Liver (tissue), 8 donors: ENCODE measurements at regions not wholly inside any gene's neighbourhood (a gene's known extent, or its start where the extent isn't known, plus 50 kb on each side); places are given as distances from the start of the nearest gene placed in this dataset.

Experiments
- DNase-seq: peaks from one replicate; pipeline ENCODE4 v3.0.0-alpha.2; 2017; ENCODE audit warnings: low spot score
- H3K27ac ChIP-seq, 2 donors: one replicate each; pipeline ENCODE4 v1.7.0; 2013; ENCODE audit warnings: inconsistent platforms in 2 of 2, low read length in 2 of 2, control low read depth in 1 of 2, low read depth in 1 of 2, mild to moderate bottlenecking in 1 of 2
- H3K27me3 ChIP-seq, 4 donors: one replicate each; pipeline versions ENCODE4 v1.6.1 to v1.7.0; 2013; ENCODE audit warnings: low read length in 3 of 4, inconsistent platforms in 1 of 4, mild to moderate bottlenecking in 1 of 4, moderate library complexity in 1 of 4; ENCODE audit not compliant: control insufficient read depth in 4 of 4, insufficient read depth in 4 of 4
- H3K36me3 ChIP-seq, 4 donors: one replicate each; pipeline versions ENCODE4 v1.6.1 to v1.7.0; 2013; ENCODE audit warnings: low read length in 3 of 4, mild to moderate bottlenecking in 3 of 4, low read depth in 1 of 4, moderate library complexity in 1 of 4; ENCODE audit not compliant: control insufficient read depth in 4 of 4, insufficient read depth in 3 of 4
- H3K4me1 ChIP-seq, 4 donors: one replicate each; pipeline versions ENCODE4 v1.6.1 to v1.7.0; 2013; ENCODE audit warnings: low read length in 3 of 4, mild to moderate bottlenecking in 3 of 4, moderate library complexity in 1 of 4; ENCODE audit not compliant: control insufficient read depth in 4 of 4, insufficient read depth in 4 of 4
- H3K4me3 ChIP-seq, 3 donors: one replicate each; pipeline versions ENCODE4 v1.6.1 to v1.7.0; 2013; ENCODE audit warnings: low read length in 3 of 3, control low read depth in 1 of 3, low read depth in 1 of 3, mild to moderate bottlenecking in 1 of 3
- H3K9ac ChIP-seq, 2 donors: one replicate each; pipeline ENCODE4 v1.7.0; 2013; ENCODE audit warnings: low read length in 2 of 2, mild to moderate bottlenecking in 2 of 2, moderate library complexity in 2 of 2, control low read depth in 1 of 2, low read depth in 1 of 2
- H3K9me3 ChIP-seq, 4 donors: one replicate each; pipeline versions ENCODE4 v1.6.1 to v1.7.0; 2013; ENCODE audit warnings: low read length in 3 of 4; ENCODE audit not compliant: control insufficient read depth in 4 of 4
- ATF3 ChIP-seq: IDR thresholded peaks from 2 replicates; pipeline ENCODE4 v1.6.1; 2016; ENCODE audit warnings: antibody characterized with exemption
- CTCF ChIP-seq: fragments of 150-350 bp; IDR thresholded peaks from 2 replicates; pipeline ENCODE4 v1.5.1; 2017; ENCODE audit warnings: improper control_type of control experiment, low read depth, low read length; ENCODE audit not compliant: missing input control
- EGR1 ChIP-seq, 2 donors: IDR thresholded peaks; 2 replicates each; pipeline ENCODE4 v1.6.1; 2016 to 2018; ENCODE audit warnings: antibody characterized with exemption in 2 of 2, low read depth in 2 of 2
- FOXA1 ChIP-seq: IDR thresholded peaks from 2 replicates; pipeline ENCODE4 v1.6.1; 2016; ENCODE audit warnings: antibody characterized with exemption
- FOXA2 ChIP-seq: IDR thresholded peaks from 2 replicates; pipeline ENCODE4 v1.6.1; 2016; ENCODE audit warnings: antibody characterized with exemption
- GABPA ChIP-seq, 2 donors: IDR thresholded peaks in 1 of 2; conservative IDR thresholded peaks in 1 of 2; 2 replicates each; pipeline ENCODE4 v1.6.1; 2016; ENCODE audit warnings: antibody characterized with exemption in 2 of 2, mild to moderate bottlenecking in 1 of 2, moderate library complexity in 1 of 2
- HNF4A ChIP-seq, 2 donors: conservative IDR thresholded peaks; 2 replicates each; pipeline ENCODE4 v1.6.1; 2016; ENCODE audit warnings: antibody characterized with exemption in 2 of 2, mild to moderate bottlenecking in 2 of 2
- HNF4G ChIP-seq: IDR thresholded peaks from 2 replicates; pipeline ENCODE4 v1.6.1; 2016; ENCODE audit warnings: antibody characterized with exemption
- JUND ChIP-seq, 2 donors: IDR thresholded peaks; 2 replicates each; pipeline ENCODE4 v1.6.1; 2016; ENCODE audit warnings: antibody characterized with exemption in 2 of 2
- MAX ChIP-seq: IDR thresholded peaks from 2 replicates; pipeline ENCODE4 v1.6.1; 2016; ENCODE audit warnings: antibody characterized with exemption
- NR2F2 ChIP-seq: IDR thresholded peaks from 2 replicates; pipeline ENCODE4 v1.6.1; 2016; ENCODE audit warnings: antibody characterized with exemption
- REST ChIP-seq: IDR thresholded peaks from 2 replicates; pipeline ENCODE4 v1.6.1; 2016; ENCODE audit warnings: antibody characterized with exemption, mild to moderate bottlenecking
- RXRA ChIP-seq, 2 donors: IDR thresholded peaks; 2 replicates each; pipeline ENCODE4 v1.6.1; 2017 to 2018; ENCODE audit warnings: antibody characterized with exemption in 2 of 2, mild to moderate bottlenecking in 1 of 2
- SP1 ChIP-seq: IDR thresholded peaks from 2 replicates; pipeline ENCODE4 v1.6.1; 2018; ENCODE audit warnings: antibody characterized with exemption, mild to moderate bottlenecking
- TAF1 ChIP-seq: conservative IDR thresholded peaks from 2 replicates; pipeline ENCODE4 v1.6.1; 2016; ENCODE audit warnings: antibody characterized with exemption, mild to moderate bottlenecking
- YY1 ChIP-seq: IDR thresholded peaks from 2 replicates; pipeline ENCODE4 v1.6.1; 2016; ENCODE audit warnings: antibody characterized with exemption, mild to moderate bottlenecking
- ZBTB33 ChIP-seq: IDR thresholded peaks from 2 replicates; pipeline ENCODE4 v1.6.1; 2016; ENCODE audit warnings: antibody characterized with exemption
- WGBS: extraction: QIAGEN DNeasy Blood & Tissue Kit; methylation state at CpG from one replicate; pipeline ENCODE4 v1.1.7; 2013; 5-methylcytosine and 5-hydroxymethylcytosine counted together
- donor health status: healthy.
- donor health status: healthy.
- donor health status: healthy.
- donor health status: healthy.
- donor health status: healthy.

GRCh38 chr4:43564591-43564990 is 672.1 kb downstream of the GRXCR1 start (continued):
- TF ChIP-seq REST: no peak
- TF ChIP-seq FOXA1: no peak
- no peak for TF ChIP-seq HNF4A (conservative IDR thresholded peaks at IDR 0.05)

GRCh38 chr4:43567644-43568043 is 675.1 kb downstream of the GRXCR1 start:
- H3K9ac ChIP-seq: no peak overlapping the region
- DNase-seq: no peak
- no peaks in the 10 kb centered on the region for H3K36me3 ChIP-seq
- H3K4me3 ChIP-seq: no peak overlapping the region
- no peaks in the 10 kb centered on the region for H3K4me1 ChIP-seq
- no peaks in the 10 kb centered on the region for H3K9me3 ChIP-seq
- H3K27ac ChIP-seq: no peak overlapping the region
- H3K27me3 ChIP-seq: no peaks in the 10 kb centered on the region
- WGBS: 82% methylated on average over 2 of the region's 2 CpGs
- TF ChIP-seq FOXA1 (no peak), SP1 (no peak), MAX (no peak), HNF4A (conservative IDR thresholded peaks at IDR 0.05) (no peak), YY1 (no peak), ZBTB33 (no peak), RXRA (IDR thresholded peaks at IDR 0.05) (no peak), EGR1 (IDR thresholded peaks at IDR 0.05; ENCODE audit: low read depth in 2 of 2) (no peak), TAF1 (no peak), JUND (IDR thresholded peaks at IDR 0.05) (no peak)

GRCh38 chr4:43586813-43587212 is 694.3 kb downstream of the GRXCR1 start:
- Histone ChIP-seq H3K27me3 (no peaks in the 10 kb centered on the region), H3K9me3 (no peaks in the 10 kb centered on the region), H3K4me3 (no peak overlapping the region), H3K4me1 (peaks cover 0 to 2% (median 0%) of the 10 kb centered on the region in 4 donors), H3K9ac (no peak overlapping the region), H3K36me3 (no peaks in the 10 kb centered on the region), H3K27ac (no peak overlapping the region)
- DNase-seq: no peak
- WGBS: 60% methylated on average over 4 of the region's 4 CpGs
- TF ChIP-seq EGR1 (IDR thresholded peaks at IDR 0.05; ENCODE audit: low read depth in 2 of 2) (no peak), ZBTB33 (no peak), REST (no peak), GABPA (IDR thresholded peaks at IDR 0.05 in 1 of 2, conservative IDR thresholded peaks at IDR 0.05 in 1 of 2) (no peak), CTCF (no peak), NR2F2 (no peak), FOXA2 (no peak), ATF3 (no peak), HNF4G (no peak), MAX (no peak), JUND (IDR thresholded peaks at IDR 0.05) (no peak), RXRA (IDR thresholded peaks at IDR 0.05) (no peak)
